ENCODE measurements at regions not wholly inside any gene's neighbourhood (a gene's known extent, or its start where the extent isn't known, plus 50 kb on each side); places are given as distances from the start of the nearest gene placed in this dataset.
"Not testable (repeated sequence)": the region's sequence is repeated elsewhere in the genome, so short reads cannot be mapped to it uniquely, and the experiment has no call there.

DNA sequence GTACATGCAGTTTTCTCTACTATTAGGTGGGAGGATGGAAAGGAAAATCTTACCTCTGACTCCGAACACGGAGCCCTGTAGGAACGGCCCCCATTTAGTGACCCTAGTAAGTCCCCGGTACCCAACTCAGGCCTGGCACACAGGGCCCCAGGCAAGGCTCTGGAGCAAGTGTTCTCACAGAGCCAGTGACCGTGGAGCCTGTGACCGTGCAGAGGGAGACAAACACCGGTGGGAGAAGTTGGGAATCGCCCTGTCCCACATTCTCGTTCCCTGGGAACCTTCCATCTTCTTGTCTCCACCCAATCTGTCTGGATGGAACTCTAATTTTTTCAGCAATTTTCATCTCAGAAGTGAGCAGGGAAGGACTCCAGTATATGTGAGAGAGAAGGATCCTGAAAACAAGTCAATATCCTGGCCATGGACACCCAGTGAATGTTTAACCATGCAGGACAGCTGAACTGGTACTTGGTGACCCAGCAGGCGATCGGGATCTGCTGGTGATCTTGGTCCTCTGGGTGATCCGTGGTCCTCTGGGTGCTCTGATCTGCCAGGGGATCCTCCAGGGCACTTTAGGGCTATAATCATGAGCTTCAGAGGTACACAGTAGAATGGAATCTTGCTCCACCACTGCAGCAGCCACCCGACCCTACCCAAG lies 348.6 kb upstream of the ID2 start:
- Histone ChIP-seq H3F3A (ENCODE audit: insufficient read depth, low read length) (no peaks in the 10 kb centered on the region), H3K27me3 (replicated peaks; ENCODE audit: insufficient read depth, low read length) (no peaks in the 10 kb centered on the region), H3K9me2 (replicated peaks; ENCODE audit: insufficient read depth, low read length) (no peaks in the 10 kb centered on the region), H3K79me2 (ENCODE audit: low read length) (no peaks in the 10 kb centered on the region), H3K4me1 (ENCODE audit: low read length) (no peaks in the 10 kb centered on the region), H3K4me3 (ENCODE audit: low read length) (no peak overlapping the region), H3K27ac (ENCODE audit: low read length) (no peak overlapping the region), H3K9ac (ENCODE audit: low read length) (no peak overlapping the region), H3K4me2 (ENCODE audit: low read depth, low read length) (no peak overlapping the region), H2AFZ (ENCODE audit: low read length) (no peak overlapping the region), H4K20me1 (ENCODE audit: insufficient read depth, low read length) (no peaks in the 10 kb centered on the region), H3K36me3 (replicated peaks; ENCODE audit: insufficient read depth, low read length) (no peaks in the 10 kb centered on the region), H3K9me3 (replicated peaks; ENCODE audit: insufficient read depth, low read length) (no peaks in the 10 kb centered on the region)
- no peak for DNase-seq
- TF ChIP-seq EZH2 (optimal IDR thresholded peaks at IDR 0.05; ENCODE audit: low read depth, low read length) (no peak), EZH2phosphoT487 (IDR thresholded peaks at IDR 0.05; ENCODE audit: low read length) (no peak)
- TF ChIP-seq, protein P1, sequence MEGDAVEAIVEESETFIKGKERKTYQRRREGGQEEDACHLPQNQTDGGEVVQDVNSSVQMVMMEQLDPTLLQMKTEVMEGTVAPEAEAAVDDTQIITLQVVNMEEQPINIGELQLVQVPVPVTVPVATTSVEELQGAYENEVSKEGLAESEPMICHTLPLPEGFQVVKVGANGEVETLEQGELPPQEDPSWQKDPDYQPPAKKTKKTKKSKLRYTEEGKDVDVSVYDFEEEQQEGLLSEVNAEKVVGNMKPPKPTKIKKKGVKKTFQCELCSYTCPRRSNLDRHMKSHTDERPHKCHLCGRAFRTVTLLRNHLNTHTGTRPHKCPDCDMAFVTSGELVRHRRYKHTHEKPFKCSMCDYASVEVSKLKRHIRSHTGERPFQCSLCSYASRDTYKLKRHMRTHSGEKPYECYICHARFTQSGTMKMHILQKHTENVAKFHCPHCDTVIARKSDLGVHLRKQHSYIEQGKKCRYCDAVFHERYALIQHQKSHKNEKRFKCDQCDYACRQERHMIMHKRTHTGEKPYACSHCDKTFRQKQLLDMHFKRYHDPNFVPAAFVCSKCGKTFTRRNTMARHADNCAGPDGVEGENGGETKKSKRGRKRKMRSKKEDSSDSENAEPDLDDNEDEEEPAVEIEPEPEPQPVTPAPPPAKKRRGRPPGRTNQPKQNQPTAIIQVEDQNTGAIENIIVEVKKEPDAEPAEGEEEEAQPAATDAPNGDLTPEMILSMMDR (IDR thresholded peaks at IDR 0.05; ENCODE audit: low read length), result no peak

DNA sequence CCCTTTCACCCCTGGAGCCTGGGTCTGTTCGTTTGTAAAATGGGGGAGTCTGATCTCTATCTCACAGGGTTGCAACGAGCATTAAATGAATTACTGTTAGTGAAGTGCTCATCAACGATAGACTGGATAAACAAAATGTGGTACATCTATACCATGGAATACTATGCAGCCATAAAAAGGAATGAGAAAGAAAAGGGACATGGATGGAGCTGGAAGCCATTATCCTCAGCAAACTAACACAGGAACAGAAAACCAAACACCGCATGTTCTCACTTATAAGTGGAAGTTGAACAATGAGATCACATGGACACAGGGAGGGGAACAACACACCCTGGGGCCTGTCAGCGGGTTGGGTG lies 348.0 kb upstream of the ID2 start:
- not testable (repeated sequence) for H2AFZ ChIP-seq (ENCODE audit: low read length); H3K9me3 ChIP-seq (replicated peaks; ENCODE audit: insufficient read depth, low read length); H3K4me1 ChIP-seq (ENCODE audit: low read length); H4K20me1 ChIP-seq (ENCODE audit: insufficient read depth, low read length); H3K27me3 ChIP-seq (replicated peaks; ENCODE audit: insufficient read depth, low read length); H3K27ac ChIP-seq (ENCODE audit: low read length); H3K9me2 ChIP-seq (replicated peaks; ENCODE audit: insufficient read depth, low read length); H3K4me2 ChIP-seq (ENCODE audit: low read depth, low read length); H3K36me3 ChIP-seq (replicated peaks; ENCODE audit: insufficient read depth, low read length); H3K4me3 ChIP-seq (ENCODE audit: low read length); H3K9ac ChIP-seq (ENCODE audit: low read length); H3K79me2 ChIP-seq (ENCODE audit: low read length); H3F3A ChIP-seq (ENCODE audit: insufficient read depth, low read length); DNase-seq

DNA sequence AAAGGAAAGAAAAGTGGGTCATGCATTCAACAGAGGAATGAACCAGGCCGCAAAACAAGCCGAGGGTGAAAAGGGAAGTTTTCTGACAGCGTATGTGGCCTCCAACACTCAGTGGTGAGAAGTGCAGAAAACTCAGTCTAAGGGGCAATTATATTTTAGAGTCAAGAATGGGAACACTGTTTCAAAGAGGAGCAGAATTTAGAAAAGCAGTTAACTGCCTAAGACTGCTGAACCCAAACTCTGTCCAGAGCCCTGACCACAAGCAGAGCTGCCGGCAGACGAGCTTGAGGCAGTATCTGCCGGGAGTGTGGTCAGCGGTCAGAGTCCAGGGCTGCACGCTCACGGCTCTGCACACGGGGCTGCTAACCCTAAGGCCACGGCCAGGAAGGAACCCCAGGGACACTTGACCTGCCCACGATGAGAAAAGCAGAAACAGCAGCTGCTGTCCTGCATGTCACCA lies 347.0 kb upstream of the ID2 start:
- H3K9ac ChIP-seq (ENCODE audit: low read length), result no peak overlapping the region
- no peaks in the 10 kb centered on the region for H3K36me3 ChIP-seq (replicated peaks; ENCODE audit: insufficient read depth, low read length)
- H3K9me3 ChIP-seq (replicated peaks; ENCODE audit: insufficient read depth, low read length), result no peaks in the 10 kb centered on the region
- no peaks in the 10 kb centered on the region for H4K20me1 ChIP-seq (ENCODE audit: insufficient read depth, low read length)
- no peak overlapping the region for H3K27ac ChIP-seq (ENCODE audit: low read length)
- no peak for DNase-seq
- no peaks in the 10 kb centered on the region for H3K27me3 ChIP-seq (replicated peaks; ENCODE audit: insufficient read depth, low read length)
- H3K4me2 ChIP-seq (ENCODE audit: low read depth, low read length), result no peak overlapping the region
- H3K9me2 ChIP-seq (replicated peaks; ENCODE audit: insufficient read depth, low read length), result no peaks in the 10 kb centered on the region
- H3K4me1 ChIP-seq (ENCODE audit: low read length), result no peaks in the 10 kb centered on the region
- no peak overlapping the region for H2AFZ ChIP-seq (ENCODE audit: low read length)
- no peaks in the 10 kb centered on the region for H3K79me2 ChIP-seq (ENCODE audit: low read length)
- H3K4me3 ChIP-seq (ENCODE audit: low read length), result no peak overlapping the region
- TF ChIP-seq EZH2 (optimal IDR thresholded peaks at IDR 0.05; ENCODE audit: low read depth, low read length) (no peak), EZH2phosphoT487 (IDR thresholded peaks at IDR 0.05; ENCODE audit: low read length) (no peak)
- TF ChIP-seq, protein P1 (IDR thresholded peaks at IDR 0.05; ENCODE audit: low read length), result no peak
- no peaks in the 10 kb centered on the region for H3F3A ChIP-seq (ENCODE audit: insufficient read depth, low read length)

DNA sequence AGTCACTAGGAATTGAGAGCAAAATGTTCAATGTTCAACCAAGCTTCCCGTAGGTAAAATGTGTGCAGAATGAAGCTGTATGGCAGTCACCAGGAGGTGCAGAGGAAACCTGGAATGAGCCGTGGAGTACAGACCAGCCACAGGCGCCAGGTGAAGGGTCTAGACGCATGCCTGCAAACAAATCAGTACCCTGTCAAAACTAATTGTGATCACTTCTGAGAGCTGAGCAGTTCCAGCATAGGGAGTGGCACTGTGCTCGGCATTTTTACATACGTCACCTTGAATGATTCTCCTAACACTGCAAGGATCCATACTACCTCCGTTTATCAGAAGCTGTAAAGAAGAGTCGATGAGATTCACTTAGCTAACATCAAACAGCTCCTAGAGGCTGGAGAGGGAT lies 346.1 kb upstream of the ID2 start:
- no peak overlapping the region for H3K4me3 ChIP-seq (ENCODE audit: low read length)
- H3K27ac ChIP-seq (ENCODE audit: low read length), result no peak overlapping the region
- H3K79me2 ChIP-seq (ENCODE audit: low read length), result no peaks in the 10 kb centered on the region
- no peaks in the 10 kb centered on the region for H3K4me1 ChIP-seq (ENCODE audit: low read length)
- no peaks in the 10 kb centered on the region for H3K9me3 ChIP-seq (replicated peaks; ENCODE audit: insufficient read depth, low read length)
- H4K20me1 ChIP-seq (ENCODE audit: insufficient read depth, low read length), result no peaks in the 10 kb centered on the region
- TF ChIP-seq EZH2phosphoT487 (IDR thresholded peaks at IDR 0.05; ENCODE audit: low read length) (no peak), EZH2 (optimal IDR thresholded peaks at IDR 0.05; ENCODE audit: low read depth, low read length) (no peak)
- TF ChIP-seq, protein P1 (IDR thresholded peaks at IDR 0.05; ENCODE audit: low read length), result no peak
- no peaks in the 10 kb centered on the region for H3F3A ChIP-seq (ENCODE audit: insufficient read depth, low read length)
- H3K36me3 ChIP-seq (replicated peaks; ENCODE audit: insufficient read depth, low read length), result no peaks in the 10 kb centered on the region
- H3K9me2 ChIP-seq (replicated peaks; ENCODE audit: insufficient read depth, low read length), result no peaks in the 10 kb centered on the region
- DNase-seq, result no peak
- no peak overlapping the region for H3K9ac ChIP-seq (ENCODE audit: low read length)
- no peak overlapping the region for H2AFZ ChIP-seq (ENCODE audit: low read length)
- no peak overlapping the region for H3K4me2 ChIP-seq (ENCODE audit: low read depth, low read length)
- no peaks in the 10 kb centered on the region for H3K27me3 ChIP-seq (replicated peaks; ENCODE audit: insufficient read depth, low read length)
